DND-41 (cell line): ENCODE measurements at regions not wholly inside any gene's neighbourhood (a gene's known extent, or its start where the extent isn't known, plus 50 kb on each side); places are given as distances from the start of the nearest gene placed in this dataset.

ENCODE experiments used
- ATAC-seq: fragments of 200-7000 bp; cut with Tn5 transposase; 3 replicates; pipeline ENCODE4 v1.9.1; 2021; ENCODE audit warnings: low read depth; ENCODE audit not compliant: insufficient read depth
- DNase-seq: peaks from one replicate; pipeline ENCODE4 v3.0.0-alpha.2; 2020
- H2AFZ ChIP-seq: 2 replicates; pipeline ENCODE4 v1.6.0; 2012; ENCODE audit warnings: low read depth, low read length
- H3K27ac ChIP-seq: 2 replicates; pipeline ENCODE4 v1.5.1; 2012; ENCODE audit warnings: low read length, inconsistent platforms
- H3K27me3 ChIP-seq: fragments of 200-600 bp; sonication (generic); 2 replicates; pipeline ENCODE4 v1.6.0; 2012; ENCODE audit warnings: low read length, mild to moderate bottlenecking, inconsistent platforms; ENCODE audit not compliant: insufficient read depth, poor library complexity
- H3K36me3 ChIP-seq: 2 replicates; pipeline ENCODE4 v1.5.1; 2012; ENCODE audit warnings: low read length, inconsistent platforms; ENCODE audit not compliant: insufficient read depth
- H3K4me1 ChIP-seq: 2 replicates; pipeline ENCODE4 v1.5.1; 2012; ENCODE audit warnings: mild to moderate bottlenecking, low read length; ENCODE audit not compliant: insufficient read depth
- H3K4me2 ChIP-seq: 2 replicates; pipeline ENCODE4 v1.6.0; 2012; ENCODE audit warnings: mild to moderate bottlenecking, moderate library complexity, low read length, inconsistent platforms; ENCODE audit not compliant: insufficient read depth
- H3K4me3 ChIP-seq, 2 experiments: fragments of 200-600 bp in 1 of 2; shearing (Covaris generic) in 1 of 2; 2 replicates each; pipeline ENCODE4 v1.5.1; 2012 to 2016; ENCODE audit warnings: inconsistent platforms in 2 of 2, low read length in 2 of 2, mild to moderate bottlenecking in 2 of 2, low read depth in 1 of 2, moderate library complexity in 1 of 2
- H3K79me2 ChIP-seq: 2 replicates; pipeline ENCODE4 v1.6.0; 2012; ENCODE audit warnings: low read length, inconsistent platforms; ENCODE audit not compliant: insufficient read depth
- H3K9ac ChIP-seq: 2 replicates; pipeline ENCODE4 v1.6.0; 2012; ENCODE audit warnings: low read depth, mild to moderate bottlenecking, inconsistent platforms, low read length, moderate library complexity
- H3K9me3 ChIP-seq: 2 replicates; pipeline ENCODE4 v1.5.1; 2012; ENCODE audit warnings: low read length, moderate library complexity, mild to moderate bottlenecking, inconsistent platforms; ENCODE audit not compliant: insufficient read depth, severe bottlenecking
- H4K20me1 ChIP-seq: 2 replicates; pipeline ENCODE4 v1.6.0; 2012; ENCODE audit warnings: low read length; ENCODE audit not compliant: insufficient read depth
- CTCF ChIP-seq: IDR thresholded peaks from 2 replicates; pipeline ENCODE4 v1.5.1; 2012; ENCODE audit warnings: borderline replicate concordance, low read length, moderate library complexity, mild to moderate bottlenecking; ENCODE audit not compliant: poor library complexity, severe bottlenecking; ENCODE audit errors: extremely low read depth
- EZH2 ChIP-seq: IDR thresholded peaks from 3 replicates; pipeline ENCODE4 v1.6.1; 2012; ENCODE audit warnings: borderline replicate concordance, low read depth, mild to moderate bottlenecking, moderate library complexity, low read length, inconsistent platforms; ENCODE audit not compliant: severe bottlenecking

DNA sequence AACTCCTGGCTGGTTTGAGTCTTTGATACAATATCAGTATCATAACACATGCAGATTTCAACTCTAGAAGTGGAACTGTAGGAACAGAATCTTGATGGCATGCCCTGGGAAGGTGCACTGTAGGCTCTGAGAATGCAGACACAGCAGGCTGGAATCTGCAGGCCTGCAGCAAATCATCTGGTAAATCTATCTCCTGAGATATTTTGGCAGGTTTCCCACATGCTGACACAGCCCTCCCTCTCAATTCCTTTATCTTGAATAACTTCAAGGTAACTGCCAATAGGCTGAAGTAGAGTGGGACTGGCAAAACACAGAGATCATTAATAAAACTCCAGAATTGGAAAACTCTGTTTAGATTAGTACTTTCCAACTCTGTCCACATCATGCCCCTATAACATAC, 177.8 kb upstream of the PCSK5 start:
- Histone ChIP-seq H2AFZ (no peak overlapping the region), H3K4me2 (no peak overlapping the region), H3K79me2 (no peaks in the 10 kb centered on the region), H3K9me3 (no peaks in the 10 kb centered on the region), H3K36me3 (no peaks in the 10 kb centered on the region), H3K27me3 (peaks cover 3% of the 10 kb centered on the region), H3K27ac (no peak overlapping the region), H3K4me1 (no peaks in the 10 kb centered on the region), H4K20me1 (no peaks in the 10 kb centered on the region), H3K4me3 (no peak overlapping the region), H3K9ac (no peak overlapping the region)
- no peak for ATAC-seq
- no peak for DNase-seq
- TF ChIP-seq CTCF (no peak), EZH2 (no peak)

DNA sequence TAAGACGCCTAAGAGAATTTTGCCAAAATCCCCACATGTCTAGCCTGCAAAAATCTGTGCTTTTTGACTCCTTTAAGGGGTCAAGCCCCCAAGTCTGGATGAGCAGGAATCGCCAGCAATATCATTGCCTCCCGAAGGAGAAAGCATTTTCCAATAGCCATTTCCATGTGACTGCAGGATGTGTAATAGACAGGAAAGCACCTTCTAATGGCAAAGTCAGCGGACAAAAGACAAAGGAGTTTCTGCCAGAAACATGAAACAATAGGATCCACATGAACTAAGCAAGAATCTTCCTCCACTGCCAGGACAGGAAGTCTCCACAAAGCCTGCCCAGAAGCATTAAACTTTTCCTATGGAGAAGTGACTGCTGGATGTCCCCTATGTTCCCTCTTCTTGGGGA, 177.1 kb upstream of the PCSK5 start:
- TF ChIP-seq EZH2: no peak
- no peak for TF ChIP-seq CTCF
- DNase-seq (no peak), ATAC-seq (no peak)
- H3K27me3 ChIP-seq: peaks cover 3% of the 10 kb centered on the region
- no peak overlapping the region for H3K4me3 ChIP-seq
- no peak overlapping the region for H3K27ac ChIP-seq
- H4K20me1 ChIP-seq: no peaks in the 10 kb centered on the region
- H3K4me2 ChIP-seq: no peak overlapping the region
- H3K36me3 ChIP-seq: no peaks in the 10 kb centered on the region
- H3K9me3 ChIP-seq: no peaks in the 10 kb centered on the region
- no peak overlapping the region for H3K9ac ChIP-seq
- H3K4me1 ChIP-seq: no peaks in the 10 kb centered on the region
- H2AFZ ChIP-seq: no peak overlapping the region
- no peaks in the 10 kb centered on the region for H3K79me2 ChIP-seq

- Histone ChIP-seq H4K20me1 (no peaks in the 10 kb centered on the region), H3K9ac (no peak overlapping the region), H3K27ac (no peak overlapping the region), H3K4me2 (no peak overlapping the region), H2AFZ (no peak overlapping the region), H3K4me3 (no peak overlapping the region), H3K27me3 (peaks cover 3% of the 10 kb centered on the region), H3K79me2 (no peaks in the 10 kb centered on the region), H3K9me3 (no peaks in the 10 kb centered on the region), H3K36me3 (no peaks in the 10 kb centered on the region), H3K4me1 (no peaks in the 10 kb centered on the region)
- DNase-seq: no peak
- no peak for ATAC-seq
- TF ChIP-seq EZH2 (no peak), CTCF (no peak)
Measured at GRCh38 chr9:75715360-75715759, 175.1 kb upstream of the PCSK5 start.

- no peaks in the 10 kb centered on the region for H3K4me1 ChIP-seq
- DNase-seq (no peak), ATAC-seq (no peak)
- no peaks in the 10 kb centered on the region for H3K9me3 ChIP-seq
- H3K27me3 ChIP-seq: peaks cover 3% of the 10 kb centered on the region
- no peak overlapping the region for H3K4me2 ChIP-seq
- no peak overlapping the region for H2AFZ ChIP-seq
- no peaks in the 10 kb centered on the region for H4K20me1 ChIP-seq
- no peak overlapping the region for H3K27ac ChIP-seq
- no peak overlapping the region for H3K4me3 ChIP-seq
- no peak for TF ChIP-seq EZH2
- H3K9ac ChIP-seq: no peak overlapping the region
- H3K36me3 ChIP-seq: no peaks in the 10 kb centered on the region
- H3K79me2 ChIP-seq: no peaks in the 10 kb centered on the region
Measured at GRCh38 chr9:75718677-75719076, 171.8 kb upstream of the PCSK5 start.
